ENCODE measurements at regions not wholly inside any gene's neighbourhood (a gene's known extent, or its start where the extent isn't known, plus 50 kb on each side); places are given as distances from the start of the nearest gene placed in this dataset.
"Not testable (repeated sequence)": the region's sequence is repeated elsewhere in the genome, so short reads cannot be mapped to it uniquely, and the experiment has no call there.

GRCh38 chr7:68821846-68822245, 776.4 kb upstream of the AUTS2 start:
- Histone ChIP-seq H3K27ac (ENCODE audit: low read length) (no peak overlapping the region), H3K36me3 (ENCODE audit: control insufficient read depth in 1 of 2, insufficient read depth in 2 of 2, low read length in 2 of 2) (no peaks in the 10 kb centered on the region), H3K27me3 (ENCODE audit: low read depth, low read length) (no peaks in the 10 kb centered on the region), H3K4me1 (ENCODE audit: control insufficient read depth in 1 of 2, insufficient read depth in 2 of 2, low read length in 2 of 2) (no peaks in the 10 kb centered on the region), H3K9me3 (ENCODE audit: control insufficient read depth in 1 of 2, low read length in 2 of 2) (peaks cover 0 to 21% of the 10 kb centered on the region in 2 donors), H3K4me3 (ENCODE audit: low read depth in 1 of 2, low read length in 2 of 2) (no peak overlapping the region)

GRCh38 chr7:68823996-68824780, 774.1 kb upstream of the AUTS2 start:
- no peaks in the 10 kb centered on the region for H3K36me3 ChIP-seq (ENCODE audit: control insufficient read depth in 1 of 2, insufficient read depth in 2 of 2, low read length in 2 of 2)
- no peaks in the 10 kb centered on the region for H3K4me1 ChIP-seq (ENCODE audit: control insufficient read depth in 1 of 2, insufficient read depth in 2 of 2, low read length in 2 of 2)
- no peak overlapping the region for H3K4me3 ChIP-seq (ENCODE audit: low read depth in 1 of 2, low read length in 2 of 2)
- H3K27me3 ChIP-seq (ENCODE audit: low read depth, low read length): no peaks in the 10 kb centered on the region
- H3K27ac ChIP-seq (ENCODE audit: low read length): no peak overlapping the region
- H3K9me3 ChIP-seq (ENCODE audit: control insufficient read depth in 1 of 2, low read length in 2 of 2): peaks cover 0 to 15% of the 10 kb centered on the region in 2 donors

GRCh38 chr7:68828575-68828974, 769.7 kb upstream of the AUTS2 start:
- Histone ChIP-seq H3K27ac (ENCODE audit: low read length) (no peak overlapping the region), H3K4me1 (ENCODE audit: control insufficient read depth in 1 of 2, insufficient read depth in 2 of 2, low read length in 2 of 2) (no peaks in the 10 kb centered on the region), H3K9me3 (ENCODE audit: control insufficient read depth in 1 of 2, low read length in 2 of 2) (peaks cover 0 to 16% of the 10 kb centered on the region in 2 donors), H3K36me3 (ENCODE audit: control insufficient read depth in 1 of 2, insufficient read depth in 2 of 2, low read length in 2 of 2) (no peaks in the 10 kb centered on the region), H3K27me3 (ENCODE audit: low read depth, low read length) (no peaks in the 10 kb centered on the region), H3K4me3 (ENCODE audit: low read depth in 1 of 2, low read length in 2 of 2) (no peak overlapping the region)

- Histone ChIP-seq H3K36me3 (ENCODE audit: control insufficient read depth in 1 of 2, insufficient read depth in 2 of 2, low read length in 2 of 2) (no peaks in the 10 kb centered on the region), H3K27ac (ENCODE audit: low read length) (no peak overlapping the region), H3K9me3 (ENCODE audit: control insufficient read depth in 1 of 2, low read length in 2 of 2) (peaks cover 0 to 4% of the 10 kb centered on the region in 2 donors), H3K4me1 (ENCODE audit: control insufficient read depth in 1 of 2, insufficient read depth in 2 of 2, low read length in 2 of 2) (no peaks in the 10 kb centered on the region), H3K27me3 (ENCODE audit: low read depth, low read length) (no peaks in the 10 kb centered on the region), H3K4me3 (ENCODE audit: low read depth in 1 of 2, low read length in 2 of 2) (no peak overlapping the region)
Observed at GRCh38 chr7:68833422-68833821, 764.9 kb upstream of the AUTS2 start.

GRCh38 chr7:68839014-68839413, 759.3 kb upstream of the AUTS2 start:
- H3K9me3 ChIP-seq (ENCODE audit: control insufficient read depth in 1 of 2, low read length in 2 of 2): no peaks in the 10 kb centered on the region
- no peak overlapping the region for H3K27ac ChIP-seq (ENCODE audit: low read length)
- no peak overlapping the region for H3K4me3 ChIP-seq (ENCODE audit: low read depth in 1 of 2, low read length in 2 of 2)
- H3K27me3 ChIP-seq (ENCODE audit: low read depth, low read length): no peaks in the 10 kb centered on the region
- H3K36me3 ChIP-seq (ENCODE audit: control insufficient read depth in 1 of 2, insufficient read depth in 2 of 2, low read length in 2 of 2): no peaks in the 10 kb centered on the region
- H3K4me1 ChIP-seq (ENCODE audit: control insufficient read depth in 1 of 2, insufficient read depth in 2 of 2, low read length in 2 of 2): no peaks in the 10 kb centered on the region

GRCh38 chr7:68840991-68841390, 757.3 kb upstream of the AUTS2 start:
- Histone ChIP-seq H3K4me3 (ENCODE audit: low read depth in 1 of 2, low read length in 2 of 2) (no peak overlapping the region), H3K4me1 (ENCODE audit: control insufficient read depth in 1 of 2, insufficient read depth in 2 of 2, low read length in 2 of 2) (no peaks in the 10 kb centered on the region), H3K36me3 (ENCODE audit: control insufficient read depth in 1 of 2, insufficient read depth in 2 of 2, low read length in 2 of 2) (no peaks in the 10 kb centered on the region)

GRCh38 chr7:68843985-68844384, 754.3 kb upstream of the AUTS2 start:
- H3K36me3 ChIP-seq (ENCODE audit: control insufficient read depth in 1 of 2, insufficient read depth in 2 of 2, low read length in 2 of 2); H3K27ac ChIP-seq (ENCODE audit: low read length); H3K4me3 ChIP-seq (ENCODE audit: low read depth in 1 of 2, low read length in 2 of 2); H3K27me3 ChIP-seq (ENCODE audit: low read depth, low read length); H3K4me1 ChIP-seq (ENCODE audit: control insufficient read depth in 1 of 2, insufficient read depth in 2 of 2, low read length in 2 of 2); H3K9me3 ChIP-seq (ENCODE audit: control insufficient read depth in 1 of 2, low read length in 2 of 2): not testable (repeated sequence)

More at GRCh38 chr7:68840991-68841390, 757.3 kb upstream of the AUTS2 start:
- Histone ChIP-seq H3K9me3 (ENCODE audit: control insufficient read depth in 1 of 2, low read length in 2 of 2) (no peaks in the 10 kb centered on the region), H3K27me3 (ENCODE audit: low read depth, low read length) (no peaks in the 10 kb centered on the region), H3K27ac (ENCODE audit: low read length) (no peak overlapping the region)

GRCh38 chr7:68846811-68847325, 751.4 kb upstream of the AUTS2 start:
- Histone ChIP-seq H3K4me3 (ENCODE audit: low read depth in 1 of 2, low read length in 2 of 2) (no peak overlapping the region), H3K9me3 (ENCODE audit: control insufficient read depth in 1 of 2, low read length in 2 of 2) (no peaks in the 10 kb centered on the region), H3K4me1 (ENCODE audit: control insufficient read depth in 1 of 2, insufficient read depth in 2 of 2, low read length in 2 of 2) (no peaks in the 10 kb centered on the region), H3K27me3 (ENCODE audit: low read depth, low read length) (no peaks in the 10 kb centered on the region), H3K27ac (ENCODE audit: low read length) (no peak overlapping the region), H3K36me3 (ENCODE audit: control insufficient read depth in 1 of 2, insufficient read depth in 2 of 2, low read length in 2 of 2) (no peaks in the 10 kb centered on the region)

GRCh38 chr7:68853254-68853653, 745.0 kb upstream of the AUTS2 start:
- Histone ChIP-seq H3K36me3 (ENCODE audit: control insufficient read depth in 1 of 2, insufficient read depth in 2 of 2, low read length in 2 of 2) (no peaks in the 10 kb centered on the region), H3K9me3 (ENCODE audit: control insufficient read depth in 1 of 2, low read length in 2 of 2) (no peaks in the 10 kb centered on the region), H3K27ac (ENCODE audit: low read length) (no peak overlapping the region), H3K4me3 (ENCODE audit: low read depth in 1 of 2, low read length in 2 of 2) (no peak overlapping the region), H3K4me1 (ENCODE audit: control insufficient read depth in 1 of 2, insufficient read depth in 2 of 2, low read length in 2 of 2) (no peaks in the 10 kb centered on the region), H3K27me3 (ENCODE audit: low read depth, low read length) (no peaks in the 10 kb centered on the region)

- no peak overlapping the region for H3K4me3 ChIP-seq (ENCODE audit: low read depth in 1 of 2, low read length in 2 of 2)
- no peaks in the 10 kb centered on the region for H3K27me3 ChIP-seq (ENCODE audit: low read depth, low read length)
- H3K9me3 ChIP-seq (ENCODE audit: control insufficient read depth in 1 of 2, low read length in 2 of 2): no peaks in the 10 kb centered on the region
- H3K27ac ChIP-seq (ENCODE audit: low read length): no peak overlapping the region
- H3K4me1 ChIP-seq (ENCODE audit: control insufficient read depth in 1 of 2, insufficient read depth in 2 of 2, low read length in 2 of 2): no peaks in the 10 kb centered on the region
- no peaks in the 10 kb centered on the region for H3K36me3 ChIP-seq (ENCODE audit: control insufficient read depth in 1 of 2, insufficient read depth in 2 of 2, low read length in 2 of 2)
Observed at GRCh38 chr7:68857571-68857970, 740.7 kb upstream of the AUTS2 start.

GRCh38 chr7:68858497-68858896, 739.8 kb upstream of the AUTS2 start:
- Histone ChIP-seq H3K36me3 (ENCODE audit: control insufficient read depth in 1 of 2, insufficient read depth in 2 of 2, low read length in 2 of 2) (no peaks in the 10 kb centered on the region), H3K27me3 (ENCODE audit: low read depth, low read length) (no peaks in the 10 kb centered on the region), H3K9me3 (ENCODE audit: control insufficient read depth in 1 of 2, low read length in 2 of 2) (no peaks in the 10 kb centered on the region), H3K4me1 (ENCODE audit: control insufficient read depth in 1 of 2, insufficient read depth in 2 of 2, low read length in 2 of 2) (no peaks in the 10 kb centered on the region), H3K27ac (ENCODE audit: low read length) (no peak overlapping the region), H3K4me3 (ENCODE audit: low read depth in 1 of 2, low read length in 2 of 2) (no peak overlapping the region)

- Histone ChIP-seq H3K4me3 (ENCODE audit: low read depth in 1 of 2, low read length in 2 of 2) (no peak overlapping the region), H3K4me1 (ENCODE audit: control insufficient read depth in 1 of 2, insufficient read depth in 2 of 2, low read length in 2 of 2) (no peaks in the 10 kb centered on the region), H3K27ac (ENCODE audit: low read length) (no peak overlapping the region), H3K27me3 (ENCODE audit: low read depth, low read length) (no peaks in the 10 kb centered on the region), H3K9me3 (ENCODE audit: control insufficient read depth in 1 of 2, low read length in 2 of 2) (no peaks in the 10 kb centered on the region), H3K36me3 (ENCODE audit: control insufficient read depth in 1 of 2, insufficient read depth in 2 of 2, low read length in 2 of 2) (no peaks in the 10 kb centered on the region)
Observed at GRCh38 chr7:68861171-68861570, 737.1 kb upstream of the AUTS2 start.

All from muscle layer of duodenum (tissue), 2 donors.